NK-92 treated with Interleukin-12 subunit alpha and Interleukin-12 subunit beta, amount 100 ng/mL, for 24 hours (cell line): ENCODE measurements at regions not wholly inside any gene's neighbourhood (a gene's known extent, or its start where the extent isn't known, plus 50 kb on each side); places are given as distances from the start of the nearest gene placed in this dataset.

Experiments
- DNase-seq: peaks from one replicate; lab custom pipeline; 2025; lab: John Stamatoyannopoulos, UW

DNA sequence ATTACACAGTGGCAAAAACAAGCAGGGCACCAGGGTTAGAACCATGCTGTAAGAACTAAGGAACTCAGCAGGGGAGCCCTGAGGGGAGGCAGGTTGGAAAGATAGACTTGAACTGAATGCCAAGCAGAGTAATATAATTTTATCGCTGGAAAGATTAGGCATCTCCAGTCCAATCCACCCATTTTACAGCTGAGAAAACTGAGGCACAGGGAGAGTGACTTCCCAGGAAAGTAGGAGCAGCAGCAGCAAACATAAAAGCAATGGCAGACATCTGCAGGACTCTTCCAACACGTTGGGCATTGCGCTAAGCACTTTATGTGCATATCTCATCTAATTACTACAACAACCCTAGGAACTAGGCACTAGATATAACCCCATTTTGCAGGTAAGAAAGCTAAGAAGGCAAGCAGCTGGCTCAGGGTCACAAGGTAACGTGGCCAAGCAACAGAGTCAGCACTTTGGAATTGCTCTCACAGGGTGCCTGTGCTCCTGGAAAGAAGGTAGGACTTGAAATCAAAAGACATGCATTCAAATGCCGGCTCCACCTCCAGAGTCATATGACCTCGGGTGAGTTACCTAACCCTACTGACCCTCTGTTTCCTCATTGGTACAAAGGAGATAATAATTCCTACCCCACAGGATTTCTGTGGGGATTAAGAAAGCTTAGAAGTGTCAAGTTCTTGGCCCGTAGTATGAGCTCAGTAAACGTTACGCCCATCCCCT is 215.3 kb downstream of the BARX2 start:
- DNase-seq = no peak

DNA sequence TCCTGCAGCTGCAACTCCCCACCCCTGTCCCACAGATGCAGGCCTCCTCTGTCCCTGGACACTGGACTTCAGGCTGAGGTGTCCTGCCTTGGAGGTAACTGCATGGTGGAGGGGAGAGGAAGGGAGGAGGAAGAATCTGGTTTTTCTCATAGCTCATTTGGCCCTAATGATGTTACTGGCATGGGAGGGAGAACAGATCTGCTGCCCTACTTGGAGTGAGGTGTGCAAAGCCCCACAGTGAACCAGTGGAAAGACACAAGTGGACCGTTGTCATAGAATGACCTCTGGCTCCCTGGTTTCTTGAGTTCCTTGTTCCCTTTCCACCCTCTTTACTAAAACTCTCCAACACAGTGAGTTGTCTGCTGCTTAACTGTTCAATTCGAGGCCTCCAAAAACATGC is 215.9 kb downstream of the BARX2 start:
- no peak for DNase-seq

DNA sequence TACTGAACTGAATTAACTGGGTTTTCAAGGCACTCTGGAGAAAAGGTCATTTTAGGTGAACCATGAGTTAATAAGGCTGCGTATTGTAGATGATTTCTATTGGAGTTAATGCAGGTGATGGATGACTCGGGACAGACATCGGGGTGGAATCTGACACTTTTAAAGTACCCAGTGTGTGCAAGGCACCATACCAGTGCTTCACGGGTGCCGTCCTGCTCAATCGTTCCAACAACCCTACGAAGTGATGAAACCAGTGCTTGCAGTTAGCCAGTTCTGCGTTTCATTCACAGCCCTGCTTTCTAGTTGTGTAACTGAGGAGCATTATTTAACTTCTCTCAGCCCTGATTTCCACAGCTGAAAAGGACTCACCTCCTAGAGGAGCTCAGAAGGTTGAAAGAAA is 216.5 kb downstream of the BARX2 start:
- no peak for DNase-seq

DNA sequence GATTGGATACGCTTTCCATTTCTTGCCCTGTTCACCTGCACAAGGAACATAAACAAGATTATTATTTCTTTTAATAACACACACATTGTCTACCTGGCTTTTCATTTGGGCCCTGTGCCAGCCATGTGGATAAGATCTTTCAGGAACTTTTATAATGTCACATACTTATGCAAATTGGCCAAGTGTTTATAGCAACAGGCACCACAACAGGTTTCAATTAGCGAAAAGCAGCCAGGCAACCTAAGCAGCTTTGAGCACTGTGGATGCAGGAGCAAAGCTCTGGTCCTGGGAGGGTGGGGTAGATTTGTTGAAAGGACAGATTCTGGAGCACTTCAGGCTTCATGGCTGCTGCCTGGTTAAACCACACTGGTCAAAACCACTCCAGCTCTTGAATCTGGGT is 217.4 kb downstream of the BARX2 start:
- DNase-seq = no peak

DNA sequence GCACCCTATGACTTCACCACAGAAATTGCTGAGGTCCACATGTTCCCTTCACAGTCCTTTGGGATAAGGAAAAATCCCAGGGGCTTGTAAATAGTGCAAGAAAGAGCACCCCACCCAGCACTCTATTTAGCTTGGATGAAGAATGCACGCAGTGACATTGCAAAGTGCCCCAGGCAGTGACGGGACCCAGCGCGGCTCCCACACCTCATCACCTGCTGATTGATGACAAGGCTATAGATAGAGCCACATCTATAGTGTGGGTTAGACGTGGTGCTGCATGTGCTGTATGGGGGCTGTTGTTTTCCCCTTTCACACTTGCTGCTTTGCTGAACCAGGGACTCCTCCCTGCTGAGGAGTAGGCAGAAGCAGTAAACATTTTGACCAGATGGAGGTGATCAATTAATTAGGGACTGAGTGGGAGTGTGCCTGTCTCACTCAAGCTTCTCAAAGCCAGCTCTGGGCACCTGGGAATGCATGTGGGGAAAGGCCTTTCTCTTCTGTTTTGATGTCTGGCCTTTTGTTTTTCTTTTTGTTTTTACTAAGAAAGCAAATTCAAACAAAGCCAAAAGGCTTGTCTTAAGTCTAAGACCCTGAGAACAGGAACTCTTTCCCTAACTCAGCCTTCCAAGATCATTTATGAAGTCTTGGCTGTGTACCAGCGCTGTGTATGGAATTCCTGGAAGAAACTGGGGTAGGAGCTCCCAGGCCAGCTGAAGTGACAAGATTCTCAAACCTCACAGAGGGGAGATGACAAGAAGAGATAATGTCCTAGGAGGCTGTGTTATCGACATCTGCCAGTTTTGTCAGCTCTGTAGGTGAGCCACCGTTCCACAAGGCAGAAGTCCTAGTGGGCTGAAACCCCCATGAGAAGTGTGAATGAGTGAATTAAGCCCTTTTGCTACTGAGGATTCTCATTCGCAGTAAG is 219.7 kb downstream of the BARX2 start:
- DNase-seq = no peak

DNA sequence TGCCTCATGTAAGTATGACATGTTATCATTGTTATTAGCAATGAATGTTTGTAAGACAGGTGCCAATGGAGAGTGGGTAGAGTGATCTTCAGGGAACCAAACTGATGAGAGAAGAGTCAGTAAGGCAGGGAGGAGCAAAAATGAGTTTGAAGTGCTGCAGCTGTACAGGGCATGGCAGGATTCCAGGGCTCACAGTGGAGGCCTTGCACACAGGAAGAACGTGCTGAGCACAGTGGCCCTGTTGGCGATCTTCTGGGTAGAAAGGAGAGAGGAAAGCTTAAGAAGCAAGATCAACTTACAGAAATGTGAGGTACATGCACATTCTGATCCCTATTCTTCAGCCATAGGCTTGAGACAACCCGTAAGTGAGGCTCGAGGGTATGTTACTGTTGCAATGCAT is 219.3 kb upstream of the TMEM45B start:
- DNase-seq = no peak

DNA sequence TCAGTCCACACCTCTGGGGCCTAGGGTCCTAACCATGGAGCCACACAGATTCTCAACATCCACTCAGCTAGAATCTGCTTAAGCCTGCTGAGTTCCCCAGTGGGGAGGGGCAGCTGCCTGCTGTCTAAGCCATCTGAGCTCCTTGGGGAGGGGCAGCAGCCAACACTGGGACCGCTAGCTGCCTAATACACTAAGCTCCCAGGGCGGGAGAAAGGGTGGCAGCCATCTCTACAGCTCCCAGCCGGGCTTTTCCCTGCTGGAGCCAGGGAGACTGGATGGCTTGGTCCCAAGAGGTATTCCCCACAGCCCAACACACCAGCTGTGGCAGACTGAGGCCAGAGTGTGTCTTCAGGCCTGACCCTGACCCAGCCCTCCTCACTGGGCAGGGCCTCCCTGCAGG is 217.3 kb upstream of the TMEM45B start:
- DNase-seq = no peak

DNA sequence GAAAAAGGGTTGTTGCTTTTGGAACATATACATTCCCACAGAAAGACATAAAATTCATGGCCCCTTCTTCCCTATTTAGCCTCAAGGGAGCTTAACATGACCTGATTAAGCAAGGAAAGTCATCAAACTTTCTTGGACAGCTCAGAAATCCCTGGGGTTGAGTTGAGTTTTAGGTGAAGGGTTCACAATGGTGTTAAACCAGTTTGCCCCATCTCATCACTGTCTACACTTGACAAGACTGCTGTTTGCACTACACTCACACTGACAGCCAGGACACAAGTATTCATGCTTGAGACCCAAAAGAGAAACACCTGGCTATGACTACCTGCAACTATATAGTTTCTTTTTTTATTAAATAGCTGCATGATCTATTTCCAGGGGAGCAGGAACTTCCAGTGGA is 209.8 kb upstream of the TMEM45B start:
- no peak for DNase-seq

DNA sequence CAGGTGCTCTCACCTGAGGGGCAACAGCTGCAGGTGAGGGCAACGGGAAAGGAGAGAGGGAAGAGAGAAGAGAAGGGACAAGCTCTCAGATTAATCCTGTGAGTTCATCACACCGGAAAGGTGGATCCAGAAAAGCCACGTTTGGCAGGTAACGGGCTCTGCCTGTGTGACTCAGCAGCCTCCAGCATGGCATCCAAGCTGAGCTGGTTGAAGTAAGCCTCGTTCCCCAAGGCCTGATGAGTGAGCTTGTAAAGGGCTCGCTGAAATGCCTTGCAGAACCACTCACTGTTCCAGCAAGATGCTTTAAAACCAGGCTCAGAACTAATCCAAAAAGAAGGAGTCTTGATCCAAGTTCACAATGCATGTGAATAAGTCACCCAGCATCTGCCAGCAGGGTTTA is 206.9 kb upstream of the TMEM45B start:
- no peak for DNase-seq

DNA sequence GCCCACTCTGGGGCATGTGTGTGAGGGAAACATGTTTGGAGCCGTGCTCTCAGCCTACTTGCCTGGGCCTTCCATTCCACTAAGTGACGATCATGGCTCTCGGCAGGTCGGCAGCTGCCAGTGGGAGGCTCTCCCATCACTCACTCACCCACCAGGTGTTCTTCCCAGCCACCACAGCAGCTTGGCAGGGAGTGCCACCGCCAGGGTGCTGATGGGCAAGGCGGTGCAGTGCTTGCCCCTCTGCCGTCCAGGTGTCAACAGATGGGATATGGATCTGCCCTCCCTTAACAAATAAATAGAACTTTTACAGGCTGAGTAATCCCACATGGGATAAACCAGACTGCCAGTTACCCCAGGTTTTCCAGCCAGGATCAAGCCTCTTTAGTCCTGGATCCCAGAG is 205.5 kb upstream of the TMEM45B start:
- DNase-seq = no peak

DNA sequence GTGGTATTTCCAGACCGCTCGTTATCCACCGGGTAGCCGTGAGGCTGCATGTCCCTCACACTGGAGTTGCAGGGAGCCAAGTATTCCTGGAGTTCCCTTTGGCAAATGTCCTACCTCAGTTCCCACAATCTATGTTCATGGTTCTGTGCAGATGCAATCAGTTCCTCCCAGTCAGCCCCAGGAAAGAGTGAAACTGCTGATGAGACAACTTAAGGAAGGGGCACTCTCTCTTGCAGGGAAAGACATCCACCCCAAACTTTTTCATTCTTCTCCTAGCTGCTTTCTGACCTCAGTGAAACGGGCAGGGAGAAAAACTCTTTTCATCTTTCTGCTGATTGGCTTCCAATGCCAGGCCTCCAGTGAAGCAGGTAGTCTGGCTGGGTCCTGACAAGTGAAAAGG is 205.1 kb upstream of the TMEM45B start:
- no peak for DNase-seq

DNA sequence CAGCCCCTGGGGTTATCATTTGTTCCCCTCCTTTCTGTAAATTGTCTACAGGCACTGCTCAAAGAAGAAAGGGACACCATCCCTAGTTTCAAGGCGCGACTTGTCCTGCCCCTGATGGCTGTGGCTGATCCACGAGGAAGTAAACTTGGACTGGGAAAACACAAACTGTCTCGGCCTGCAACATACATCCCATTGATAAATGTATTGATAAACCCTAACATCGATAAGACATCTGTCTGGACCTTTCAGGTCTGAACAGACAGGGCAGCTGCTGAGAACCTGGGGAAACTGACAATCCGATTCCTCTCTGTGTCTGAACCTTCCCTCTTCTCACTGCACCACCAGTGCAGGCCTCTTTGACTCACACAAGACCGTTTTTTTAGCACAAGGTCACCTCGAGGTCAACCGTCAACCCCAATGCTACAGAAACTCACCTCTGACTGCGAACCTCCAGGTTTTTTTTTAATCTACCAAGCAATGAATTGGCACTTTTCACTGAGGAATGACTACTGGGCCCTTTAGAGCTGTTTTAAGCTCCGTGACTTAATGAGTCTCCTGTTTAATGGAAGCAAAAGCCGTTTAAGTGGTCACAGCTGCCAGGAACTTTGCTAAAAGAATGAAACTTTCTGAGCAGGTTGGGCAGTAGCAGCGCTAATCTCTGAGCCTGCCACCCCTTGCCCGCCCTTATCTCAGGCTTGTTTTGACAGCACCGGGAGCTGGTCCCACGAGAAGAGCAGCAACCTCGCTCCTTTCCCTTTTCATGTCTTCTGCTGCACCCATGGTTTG is 203.8 kb upstream of the TMEM45B start:
- DNase-seq = no peak

DNA sequence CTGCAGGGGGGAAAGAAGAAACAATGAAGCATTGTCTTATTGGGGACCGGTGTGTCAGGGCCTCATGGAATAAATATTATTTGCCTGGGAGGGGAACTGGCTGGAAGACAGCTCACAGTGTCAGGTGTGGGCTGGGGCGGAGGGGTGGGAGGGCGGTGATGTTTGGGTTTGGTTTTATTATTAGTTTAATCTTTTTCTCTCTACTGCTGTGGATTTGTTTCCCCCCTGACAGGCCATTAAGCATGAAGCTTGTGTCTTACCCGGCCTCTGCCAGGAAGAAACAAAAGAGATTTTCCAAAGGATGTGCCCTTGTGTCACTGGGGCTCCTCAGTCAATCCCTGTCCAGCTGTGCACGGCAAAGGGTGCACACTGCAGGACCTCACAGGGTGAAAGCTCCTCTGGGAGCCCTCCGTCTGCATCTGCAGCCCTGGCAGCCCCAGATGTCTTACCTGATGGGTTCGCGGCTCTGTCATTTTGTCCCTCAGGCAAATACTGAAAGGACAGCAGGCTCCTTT is 203.1 kb upstream of the TMEM45B start:
- DNase-seq = no peak

DNA sequence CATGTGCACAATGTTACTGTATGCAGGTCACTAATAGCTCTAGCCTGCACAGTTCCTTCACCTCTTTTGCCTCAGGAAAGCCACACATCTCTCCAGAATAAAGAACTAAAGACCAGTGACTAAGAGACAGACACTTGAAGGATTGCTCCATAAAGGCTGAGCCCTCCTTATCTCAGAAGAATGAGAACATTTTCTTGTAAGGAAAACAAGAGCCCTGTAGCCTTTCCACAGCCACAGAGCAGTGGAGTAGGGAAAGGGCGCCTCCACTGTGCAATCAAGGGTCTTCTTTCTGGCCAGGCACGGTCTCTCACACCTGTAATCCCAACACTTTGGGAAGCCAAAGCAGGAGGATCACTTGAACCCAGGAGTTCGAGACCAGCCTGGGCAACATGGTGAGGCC is 202.6 kb upstream of the TMEM45B start:
- no peak for DNase-seq

DNA sequence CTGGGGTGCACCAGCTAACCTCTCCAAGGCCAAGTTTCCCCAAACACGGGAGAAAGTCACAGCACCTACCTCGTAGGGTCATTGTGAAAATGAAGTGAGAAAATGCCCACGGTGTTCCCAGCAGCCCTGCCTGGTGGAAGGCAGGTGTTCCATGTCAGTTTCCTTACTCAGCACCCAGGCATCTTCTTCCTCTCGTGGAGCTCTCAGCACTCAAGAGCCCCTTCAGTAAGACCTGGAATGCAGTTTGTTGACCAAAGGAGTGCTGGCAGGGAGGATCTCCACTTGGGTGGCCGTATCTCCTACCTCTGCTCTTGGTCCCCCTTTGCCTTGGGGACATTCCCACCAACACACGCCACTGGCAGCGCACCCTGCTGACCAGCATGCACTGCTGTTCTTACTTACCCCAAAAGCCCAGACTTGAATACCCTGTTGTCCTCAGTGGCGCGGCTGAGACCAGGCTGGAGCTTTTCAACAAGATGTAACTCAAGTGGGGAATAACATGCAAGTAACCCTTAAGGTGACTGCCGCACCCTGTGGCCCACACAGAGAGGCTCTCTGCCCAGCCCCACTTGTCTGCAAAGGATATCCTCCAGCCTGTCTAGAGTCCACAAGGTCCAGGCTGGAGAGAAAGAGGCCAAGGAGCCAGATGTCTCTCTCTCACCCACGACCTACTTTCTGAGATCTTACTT is 201.2 kb upstream of the TMEM45B start:
- DNase-seq = no peak

DNA sequence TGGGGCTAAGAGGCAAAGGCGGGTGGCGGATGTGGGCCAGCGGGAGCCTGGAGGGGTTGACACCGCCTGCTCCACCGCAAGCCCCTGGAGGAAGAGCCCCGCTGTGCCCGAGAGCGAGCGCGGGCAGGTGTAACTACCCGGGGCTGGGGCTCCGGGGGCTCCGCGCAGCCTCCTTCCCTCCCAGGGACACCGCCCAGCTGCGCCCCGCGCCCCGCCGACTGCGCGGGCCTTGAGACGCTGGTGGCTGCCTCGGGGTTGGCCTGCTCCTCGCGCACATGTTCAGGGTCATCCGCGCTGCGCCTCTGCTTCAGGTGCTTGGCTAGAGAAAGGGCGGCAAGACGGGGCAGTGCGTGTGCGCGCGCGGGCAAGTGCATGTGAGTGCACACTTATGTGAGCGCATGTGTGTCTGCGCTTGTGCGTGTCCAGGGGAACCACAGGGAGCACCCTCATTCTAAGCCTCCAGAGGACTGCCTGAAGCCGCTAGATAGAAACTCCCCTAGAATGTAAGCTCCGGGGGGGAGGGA is 197.5 kb upstream of the TMEM45B start:
- DNase-seq = no peak

DNA sequence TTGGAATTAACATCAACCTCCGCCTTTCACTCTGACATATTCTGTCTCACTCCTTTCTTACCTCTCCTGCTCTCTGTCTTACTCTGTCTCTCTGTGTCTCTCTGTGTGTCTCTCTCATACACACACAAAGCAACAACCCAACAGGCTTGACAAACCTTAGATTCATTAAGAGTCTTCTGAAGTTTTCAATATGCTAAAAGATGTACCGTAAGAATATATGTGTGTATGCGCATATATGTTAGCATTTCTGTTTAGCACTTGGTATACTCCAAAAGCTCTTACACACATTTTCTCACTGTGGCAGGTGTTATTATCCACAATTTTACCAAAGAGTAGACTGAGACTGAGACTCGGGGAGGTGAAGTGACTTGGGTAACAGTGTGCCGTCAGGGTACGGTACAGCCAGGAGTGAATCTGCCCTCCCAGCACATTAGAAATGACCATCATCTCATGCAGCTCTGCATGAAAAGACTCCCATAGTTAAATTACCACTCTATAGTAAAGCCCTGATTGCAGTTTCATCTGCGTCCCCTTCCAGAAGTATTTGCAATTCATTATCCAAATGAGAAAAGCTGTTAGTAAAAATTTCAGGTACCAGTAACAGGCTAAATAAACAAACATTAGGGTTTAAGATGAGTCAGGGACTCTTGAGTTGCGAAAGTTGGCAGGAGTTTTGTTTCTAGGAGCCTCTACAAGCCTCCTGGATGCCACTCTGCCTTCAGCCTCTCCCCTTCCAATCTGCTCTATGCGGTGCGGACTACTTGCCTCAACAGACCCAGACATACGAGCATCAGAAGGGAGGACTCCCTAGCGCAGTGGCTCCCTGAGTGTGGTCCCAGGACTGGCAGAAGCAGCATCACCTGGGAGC is 195.2 kb upstream of the TMEM45B start:
- no peak for DNase-seq

DNA sequence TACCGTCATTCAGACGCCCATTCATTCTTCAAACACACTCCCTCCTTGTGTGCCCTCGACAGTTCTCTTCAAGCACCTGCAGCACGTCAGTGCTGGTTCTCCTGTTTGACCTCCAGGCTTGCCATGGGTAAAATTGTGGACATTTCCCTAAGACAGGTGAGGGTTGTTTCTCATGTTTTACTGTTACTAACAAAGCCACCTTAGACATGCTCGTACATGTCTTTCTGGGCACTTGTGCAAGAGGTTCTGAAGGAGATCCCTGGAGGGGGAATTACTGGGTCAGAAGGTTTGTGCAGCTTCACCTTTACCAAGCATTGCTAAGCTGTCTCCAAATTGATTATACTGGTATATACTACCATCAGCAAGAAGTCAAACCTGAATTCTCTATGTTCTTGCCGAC is 189.7 kb upstream of the TMEM45B start:
- DNase-seq = no peak

DNA sequence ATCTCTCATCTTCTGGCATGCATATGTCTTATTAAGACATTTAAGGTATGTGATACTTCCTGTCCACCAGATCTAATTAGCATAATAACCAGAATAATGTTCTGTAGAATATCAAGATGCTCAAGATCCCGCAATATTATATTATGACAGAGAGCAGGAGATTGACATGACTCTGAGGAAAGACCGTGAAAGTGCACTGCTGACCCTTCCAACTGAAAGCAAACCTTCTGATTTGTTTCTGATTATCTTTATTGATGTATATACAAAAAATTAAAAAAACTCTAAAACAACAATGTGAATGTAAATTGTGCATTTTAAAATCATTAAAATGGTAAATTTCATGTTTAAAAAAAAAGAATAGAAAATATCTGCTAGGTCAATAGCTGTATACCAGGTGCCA is 184.4 kb upstream of the TMEM45B start:
- DNase-seq = no peak

DNA sequence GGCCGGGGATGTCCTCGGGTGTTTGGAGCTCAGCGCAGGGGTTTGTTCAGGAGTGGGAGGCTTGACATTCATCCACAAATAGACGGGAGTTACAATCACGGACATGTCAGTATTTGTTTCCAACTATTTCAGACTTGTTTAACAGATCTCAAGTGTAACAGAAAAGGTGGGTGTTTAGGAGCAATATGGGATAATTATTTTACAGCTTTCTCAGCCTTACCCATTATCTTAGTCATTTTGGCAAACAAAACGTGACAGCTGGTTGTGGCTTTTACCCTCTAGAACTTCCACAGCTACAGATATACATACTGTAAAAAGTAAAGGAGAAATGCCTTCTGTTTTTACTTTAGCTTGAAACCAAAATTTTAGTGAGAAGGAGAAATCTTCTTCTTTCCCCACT is 178.7 kb upstream of the TMEM45B start:
- DNase-seq = no peak

DNA sequence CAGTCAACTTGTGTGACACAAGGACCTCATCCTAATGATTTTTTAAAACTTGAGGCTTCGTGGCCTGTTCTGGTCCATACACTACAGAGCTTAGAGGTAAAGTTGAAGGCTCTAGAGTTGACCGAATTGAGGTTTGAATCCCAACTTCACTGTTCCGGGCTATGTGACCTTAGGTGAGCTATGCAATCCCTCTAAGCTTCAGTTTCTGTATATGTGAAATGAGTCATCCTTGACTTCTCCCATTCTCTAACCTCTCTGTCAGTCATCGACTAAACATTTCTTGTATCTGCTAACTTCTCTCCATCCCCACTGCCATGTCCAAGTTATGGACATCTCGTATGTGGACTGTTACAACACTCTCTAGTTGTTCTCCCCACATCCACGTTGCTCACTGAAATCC is 178.2 kb upstream of the TMEM45B start:
- DNase-seq = no peak
